ENCODE measurements at regions not wholly inside any gene's neighbourhood (a gene's known extent, or its start where the extent isn't known, plus 50 kb on each side); places are given as distances from the start of the nearest gene placed in this dataset.
"Not testable (repeated sequence)": the region's sequence is repeated elsewhere in the genome, so short reads cannot be mapped to it uniquely, and the experiment has no call there.

GRCh38 chrX:40245488-40246071 lies 147.8 kb upstream of the BCOR start:
- DNase-seq (ENCODE audit: low read depth in 2 of 2): peak; percentile 24 to 33

- peak; percentile 31 to 33 for DNase-seq (ENCODE audit: low read depth in 2 of 2)
Measured at GRCh38 chrX:40244980-40245379, 147.2 kb upstream of the BCOR start.

- no peak for DNase-seq (ENCODE audit: low read depth in 2 of 2)
Measured at GRCh38 chrX:40243755-40244515, 146.2 kb upstream of the BCOR start.

- DNase-seq (ENCODE audit: low read depth in 2 of 2): no peak
Measured at GRCh38 chrX:40240844-40241243, 143.1 kb upstream of the BCOR start.

- no peak for DNase-seq (ENCODE audit: low read depth in 2 of 2)
Measured at GRCh38 chrX:40237731-40238178, 140.0 kb upstream of the BCOR start.

GRCh38 chrX:40230646-40231045 lies 132.9 kb upstream of the BCOR start:
- no peak for DNase-seq (ENCODE audit: low read depth in 2 of 2)

- DNase-seq (ENCODE audit: low read depth in 2 of 2): no peak
Measured at GRCh38 chrX:40227125-40227524, 129.4 kb upstream of the BCOR start.

- DNase-seq (ENCODE audit: low read depth in 2 of 2): no peak
Measured at GRCh38 chrX:40224658-40225057, 126.9 kb upstream of the BCOR start.

- not testable (repeated sequence) for DNase-seq (ENCODE audit: low read depth in 2 of 2)
Measured at GRCh38 chrX:40222612-40223011, 124.9 kb upstream of the BCOR start.

GRCh38 chrX:40213092-40213491 lies 115.3 kb upstream of the BCOR start:
- DNase-seq (ENCODE audit: low read depth in 2 of 2): no peak

- no peak for DNase-seq (ENCODE audit: low read depth in 2 of 2)
Measured at GRCh38 chrX:40209951-40210617, 112.3 kb upstream of the BCOR start.

- DNase-seq (ENCODE audit: low read depth in 2 of 2): no peak
Measured at GRCh38 chrX:40207626-40208025, 109.9 kb upstream of the BCOR start.

GRCh38 chrX:40205471-40205870 lies 107.7 kb upstream of the BCOR start:
- DNase-seq (ENCODE audit: low read depth in 2 of 2): no peak

GRCh38 chrX:40202456-40202855 lies 104.7 kb upstream of the BCOR start:
- no peak for DNase-seq (ENCODE audit: low read depth in 2 of 2)

GRCh38 chrX:40201329-40201885 lies 103.6 kb upstream of the BCOR start:
- no peak for DNase-seq (ENCODE audit: low read depth in 2 of 2)

- no peak for DNase-seq (ENCODE audit: low read depth in 2 of 2)
Measured at GRCh38 chrX:40199704-40200103, 101.9 kb upstream of the BCOR start.

- no peak for DNase-seq (ENCODE audit: low read depth in 2 of 2)
Measured at GRCh38 chrX:40197071-40197470, 99.3 kb upstream of the BCOR start.

GRCh38 chrX:40195368-40195767 lies 97.6 kb upstream of the BCOR start:
- DNase-seq (ENCODE audit: low read depth in 2 of 2): no peak

- DNase-seq (ENCODE audit: low read depth in 2 of 2): no peak
Measured at GRCh38 chrX:40192196-40192595, 94.4 kb upstream of the BCOR start.

GRCh38 chrX:40189637-40190036 lies 91.9 kb upstream of the BCOR start:
- DNase-seq (ENCODE audit: low read depth in 2 of 2): no peak

- no peak for DNase-seq (ENCODE audit: low read depth in 2 of 2)
Measured at GRCh38 chrX:40188573-40189417, 91.0 kb upstream of the BCOR start.

- DNase-seq (ENCODE audit: low read depth in 2 of 2): no peak
Measured at GRCh38 chrX:40184968-40185367, 87.2 kb upstream of the BCOR start.

All from fibroblast of skin of left biceps (primary cell).